ENCODE measurements at regions not wholly inside any gene's neighbourhood (a gene's known extent, or its start where the extent isn't known, plus 50 kb on each side); places are given as distances from the start of the nearest gene placed in this dataset.

GRCh38 chr13:31853643-31854326, 114.5 kb downstream of the RXFP2 start:
- no peak for FAIRE-seq

DNA sequence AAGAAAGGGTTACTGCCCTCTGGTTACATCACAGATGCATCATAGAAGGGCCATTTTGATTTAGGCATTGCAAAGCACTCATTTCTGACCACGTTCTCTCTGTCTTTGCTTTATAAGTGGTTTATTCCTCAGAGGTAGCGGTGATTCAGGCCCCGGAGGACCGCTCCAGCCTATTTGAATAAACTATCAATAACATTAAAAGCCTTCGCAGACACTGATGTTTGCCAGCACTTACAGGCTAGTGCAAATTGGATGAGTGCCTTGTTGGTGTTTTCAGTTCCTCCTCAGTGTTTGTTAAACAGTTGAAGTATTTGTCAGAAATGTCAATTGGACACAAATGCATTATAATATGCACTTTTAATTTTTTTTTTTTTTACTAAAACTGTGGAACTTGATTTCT, 120.2 kb downstream of the RXFP2 start:
- FAIRE-seq, result no peak

DNA sequence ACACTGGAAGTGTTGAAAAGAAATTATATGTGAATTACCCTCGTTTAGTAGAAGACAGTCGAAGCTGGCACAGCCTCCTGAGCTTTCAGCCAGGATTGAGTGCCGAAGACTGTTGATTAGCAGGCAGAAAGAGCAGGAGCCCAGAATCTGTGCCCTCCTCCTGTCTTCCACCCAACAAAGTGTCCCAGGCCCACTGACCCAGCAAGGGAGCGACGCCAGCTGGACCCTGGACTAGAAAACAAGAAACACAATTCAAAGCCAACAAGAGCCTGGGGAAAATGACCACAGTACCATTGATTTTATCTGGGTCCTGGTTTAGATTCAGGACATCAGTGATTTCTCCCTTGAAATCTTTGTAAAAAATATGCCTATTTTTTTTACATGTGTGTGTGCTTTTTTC, 120.7 kb downstream of the RXFP2 start:
- FAIRE-seq, result no peak

DNA sequence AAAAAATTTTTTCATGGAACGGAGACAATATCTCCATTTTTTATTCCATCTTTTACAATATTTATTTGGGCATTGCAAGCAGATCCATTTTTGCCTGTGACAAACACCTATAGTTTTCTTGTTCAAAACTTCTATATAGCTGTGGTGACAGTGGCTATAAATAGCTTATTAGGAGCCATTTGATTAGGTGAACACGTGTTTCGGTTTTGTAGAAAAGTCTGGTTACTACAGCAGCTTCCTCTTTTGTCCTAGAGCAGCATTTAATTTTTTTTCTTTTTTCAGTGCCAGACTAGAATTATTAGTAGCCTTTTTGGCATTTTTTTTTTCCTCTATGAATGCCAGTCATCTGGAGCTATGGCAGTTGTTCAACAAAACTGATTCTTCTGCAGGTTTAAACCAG, 123.5 kb downstream of the RXFP2 start:
- no peak for FAIRE-seq

DNA sequence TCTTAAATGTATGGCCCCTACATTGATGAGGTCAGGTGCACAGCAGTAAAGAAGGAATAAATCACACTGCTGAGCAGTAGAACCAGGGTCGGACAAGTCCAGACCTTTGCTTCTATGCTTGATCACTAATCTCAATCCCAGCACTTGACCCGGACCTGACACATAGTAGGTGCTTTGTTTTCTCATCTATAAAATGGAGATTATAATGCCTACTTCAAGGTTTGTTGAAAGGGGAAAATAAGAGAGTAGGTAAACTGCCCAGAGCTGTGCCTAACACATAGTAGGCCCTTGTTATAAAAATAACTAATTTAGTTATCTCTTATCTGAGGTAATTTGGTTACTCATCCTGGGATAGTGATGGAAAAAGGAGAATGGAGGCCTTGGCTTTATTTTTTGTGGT, 125.0 kb downstream of the RXFP2 start:
- FAIRE-seq, result no peak

- no peak for FAIRE-seq
Measured at GRCh38 chr13:31866099-31866498, 126.8 kb downstream of the RXFP2 start.

DNA sequence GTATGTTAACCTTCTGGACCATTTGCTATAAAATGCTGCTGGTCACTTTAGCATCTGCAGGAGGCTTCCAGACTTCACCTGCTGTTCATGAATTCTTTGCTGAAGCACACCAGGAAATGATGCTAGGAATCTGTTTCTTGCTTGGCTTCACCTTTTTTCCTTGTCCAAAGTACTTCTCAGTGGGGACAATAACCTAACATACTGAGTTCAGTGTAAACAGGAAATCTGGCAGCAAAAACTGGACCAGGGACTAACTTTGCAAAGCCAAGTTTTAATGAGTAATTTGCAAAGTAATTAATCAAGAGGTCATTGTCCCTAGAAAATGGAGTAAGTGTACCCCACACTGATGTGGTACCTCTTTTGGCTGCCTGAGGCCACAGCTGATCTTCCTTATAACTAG, 128.4 kb downstream of the RXFP2 start:
- no peak for FAIRE-seq

DNA sequence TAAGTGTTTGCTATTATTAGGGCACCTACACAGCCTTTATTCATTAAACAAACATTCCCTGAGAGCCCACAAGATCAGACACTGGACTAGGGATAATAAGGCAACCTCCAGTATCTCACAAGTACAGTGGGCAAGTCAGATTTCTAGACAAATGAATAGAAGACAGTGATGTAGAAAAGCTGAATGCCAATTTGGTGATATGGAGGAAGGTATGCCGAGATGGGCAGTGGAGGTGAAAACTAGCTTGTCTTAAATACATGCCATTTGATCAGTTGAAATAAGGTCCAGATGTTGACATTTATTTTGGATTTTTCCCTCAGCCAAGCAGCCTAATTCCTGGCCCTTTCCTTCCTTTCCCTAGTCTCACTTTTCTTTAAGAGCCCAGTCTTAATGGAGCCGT, 130.3 kb downstream of the RXFP2 start:
- no peak for FAIRE-seq

GRCh38 chr13:31870511-31870910, 131.2 kb downstream of the RXFP2 start:
- no peak for FAIRE-seq

DNA sequence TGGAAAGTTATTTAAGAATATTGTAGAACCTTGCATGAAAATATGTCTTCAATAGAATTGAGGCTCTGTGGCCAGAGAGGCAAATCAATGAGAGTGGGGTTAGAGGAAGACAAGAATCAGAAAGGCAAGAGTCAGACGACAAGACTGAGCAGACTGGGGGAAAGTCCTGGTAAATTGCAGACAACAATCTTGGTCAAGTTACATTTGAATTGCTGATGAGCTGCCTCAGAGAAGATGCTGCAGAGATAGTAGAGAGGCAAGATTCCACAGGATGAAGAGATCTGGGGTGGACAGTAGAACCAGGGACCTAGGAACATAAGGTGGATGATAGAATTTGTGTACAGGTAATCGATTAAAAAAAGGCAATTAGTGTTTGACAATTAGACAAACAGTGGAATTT, 133.8 kb downstream of the RXFP2 start:
- FAIRE-seq, result no peak

GRCh38 chr13:31875134-31875533, 135.8 kb downstream of the RXFP2 start:
- no peak for FAIRE-seq

GRCh38 chr13:31878052-31878451, 138.7 kb downstream of the RXFP2 start:
- FAIRE-seq, result no peak

DNA sequence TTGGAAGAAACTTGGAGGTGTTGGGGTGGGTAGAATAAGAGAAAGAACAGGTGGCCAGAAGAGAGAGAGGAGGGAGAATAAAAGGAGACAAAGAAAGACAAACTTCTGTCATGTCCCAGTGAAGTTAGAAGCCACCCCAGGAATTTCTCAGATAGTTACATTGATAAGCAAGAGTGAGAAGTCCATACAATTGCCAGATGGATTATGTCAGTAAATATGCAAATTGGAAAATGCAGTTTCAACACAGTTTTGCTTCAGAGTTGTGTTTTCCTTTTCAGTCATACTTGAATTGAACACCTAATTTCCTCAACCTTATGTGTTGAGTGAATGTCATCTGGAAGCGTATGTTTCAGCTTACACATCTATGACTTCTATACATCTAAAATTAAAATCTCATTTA, 139.2 kb downstream of the RXFP2 start:
- no peak for FAIRE-seq

- no peak for FAIRE-seq
Measured at GRCh38 chr13:31878955-31879354, 139.6 kb downstream of the RXFP2 start.

DNA sequence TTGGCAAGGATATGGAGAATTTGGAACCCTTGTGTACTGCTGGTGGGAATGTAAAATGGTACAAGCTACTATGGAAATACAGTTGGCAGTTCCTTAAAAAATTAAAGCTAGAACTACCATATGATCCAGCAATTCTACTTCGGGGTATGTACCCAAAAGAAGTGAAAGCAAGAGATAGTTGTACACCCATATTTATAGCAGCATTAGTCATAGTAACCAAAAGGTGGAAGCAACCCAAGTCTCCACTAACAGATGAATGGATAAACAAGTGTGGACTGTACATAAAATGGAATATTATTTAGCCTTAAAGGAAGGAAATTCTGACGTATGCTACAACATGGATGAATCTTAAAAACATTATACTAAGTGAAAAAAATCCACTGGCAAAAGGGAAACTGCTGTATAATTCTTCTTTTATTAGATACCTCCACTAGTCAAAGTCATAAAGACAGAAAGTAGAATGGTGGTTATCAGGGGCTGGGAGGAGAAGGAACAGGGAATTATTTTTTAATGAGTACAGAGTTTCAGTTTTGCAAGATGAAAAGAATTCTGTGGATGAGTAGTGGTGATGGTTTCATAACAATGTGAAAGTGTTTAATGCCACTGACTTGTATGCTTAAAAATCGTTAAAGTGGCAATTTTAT, 141.6 kb downstream of the RXFP2 start:
- FAIRE-seq, result no peak

- FAIRE-seq, result no peak
Measured at GRCh38 chr13:31881495-31881882, 142.2 kb downstream of the RXFP2 start.

- no peak for FAIRE-seq
Measured at GRCh38 chr13:31882794-31883193, 143.5 kb downstream of the RXFP2 start.

- no peak for FAIRE-seq
Measured at GRCh38 chr13:31884556-31884955, 145.2 kb downstream of the RXFP2 start.

DNA sequence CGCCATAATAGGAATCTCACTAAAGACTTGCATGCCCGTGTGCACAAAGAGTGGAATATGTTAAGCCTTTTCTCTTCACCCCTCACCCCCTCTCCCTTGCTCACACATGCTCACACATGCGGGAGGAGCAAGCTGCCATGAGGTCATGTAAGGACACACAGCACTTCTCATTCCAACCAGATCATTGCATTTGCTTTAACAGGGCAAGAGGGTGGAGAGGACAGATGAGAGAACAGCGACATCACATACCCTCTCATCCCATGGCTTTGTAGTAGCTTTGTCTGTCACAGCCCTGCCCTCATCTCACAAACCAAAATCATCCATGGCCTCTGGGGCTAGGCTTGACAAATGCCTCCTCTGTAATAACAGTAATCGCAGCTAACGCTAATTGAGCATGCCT, 145.6 kb upstream of the FRY start:
- no peak for FAIRE-seq

- no peak for FAIRE-seq
Measured at GRCh38 chr13:31887286-31887685, 144.3 kb upstream of the FRY start.

- no peak for FAIRE-seq
Measured at GRCh38 chr13:31890946-31891345, 140.6 kb upstream of the FRY start.

DNA sequence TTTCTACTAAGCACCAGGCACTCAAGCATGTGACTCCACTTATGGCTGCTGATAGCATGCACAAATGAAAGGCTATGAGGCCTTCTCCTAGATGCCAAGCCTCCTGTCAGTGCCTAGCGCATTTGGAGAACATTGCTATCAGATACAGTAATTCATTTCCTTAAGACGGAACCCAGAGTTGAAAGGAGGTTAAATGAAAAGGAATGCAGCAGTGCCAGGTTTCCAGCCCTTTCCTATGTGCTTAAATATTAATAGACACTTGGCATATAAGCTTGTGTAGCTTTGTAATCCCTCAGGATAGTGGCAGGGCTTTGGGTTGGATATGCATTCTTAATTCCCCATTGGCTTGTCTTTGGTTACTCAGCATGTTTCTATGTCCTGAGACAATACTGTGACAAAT, 140.1 kb upstream of the FRY start:
- FAIRE-seq, result no peak

DNA sequence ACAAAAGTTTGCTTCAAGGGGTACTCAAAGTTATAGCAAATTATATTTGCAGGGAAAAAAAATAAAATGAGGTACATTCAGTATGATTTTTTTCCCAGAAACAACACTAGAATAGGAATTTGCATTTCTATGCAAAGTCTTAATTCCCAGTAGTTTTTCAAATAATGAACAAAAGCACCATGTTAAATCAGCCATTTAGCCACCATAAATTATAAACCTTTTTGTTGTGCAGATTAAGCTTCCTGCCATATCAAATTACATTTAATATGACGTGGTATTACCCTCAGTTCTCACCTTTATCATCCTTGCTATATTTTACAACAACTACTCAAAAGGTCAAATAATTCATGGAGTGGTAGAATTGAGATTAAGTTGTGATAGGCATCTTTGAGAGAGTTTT, 136.6 kb upstream of the FRY start:
- no peak for FAIRE-seq

DNA sequence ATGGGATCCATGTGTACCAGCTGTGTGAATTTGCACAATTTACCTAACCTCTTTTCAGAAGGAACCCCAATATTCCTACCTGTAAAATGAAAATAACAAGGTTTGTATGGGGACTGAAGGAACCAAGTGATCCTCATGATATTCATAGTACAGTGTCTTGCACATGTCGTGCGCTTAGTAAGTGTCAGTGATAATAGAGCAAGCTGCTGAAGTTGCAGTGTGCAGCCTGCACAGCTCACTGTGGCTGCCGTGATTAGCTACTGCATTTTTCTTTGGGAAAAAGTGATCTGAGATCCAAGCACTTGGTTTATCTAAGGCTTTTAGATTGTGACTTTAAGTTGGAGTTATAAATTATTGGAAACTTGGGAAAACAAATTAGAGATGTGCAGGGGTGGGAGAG, 135.9 kb upstream of the FRY start:
- FAIRE-seq, result no peak

- no peak for FAIRE-seq
Measured at GRCh38 chr13:31896427-31896826, 135.1 kb upstream of the FRY start.

Data from A204.1 (cell line).